ENCODE measurements at regions not wholly inside any gene's neighbourhood (a gene's known extent, or its start where the extent isn't known, plus 50 kb on each side); places are given as distances from the start of the nearest gene placed in this dataset.

DNA sequence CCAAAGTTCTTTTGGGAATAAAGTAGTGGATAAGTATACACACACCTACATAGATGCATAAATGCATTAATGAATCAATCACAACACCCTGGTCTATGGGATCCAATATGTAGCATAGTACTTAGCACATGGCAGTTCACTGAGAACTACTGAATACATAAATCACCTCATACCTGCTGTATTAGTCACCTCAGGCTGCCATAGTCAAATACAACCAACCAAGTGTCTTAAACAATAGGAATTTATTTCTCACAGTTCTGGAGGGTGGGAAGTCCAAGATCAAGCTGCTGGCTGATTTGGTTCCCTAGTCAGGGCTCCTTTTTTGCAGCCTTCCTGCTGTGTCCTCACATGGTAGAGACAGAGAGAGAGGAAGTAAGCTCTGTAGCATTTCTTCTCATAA, 228.2 kb downstream of the NHLRC3 start:
- TF ChIP-seq CTCF (conservative IDR thresholded peaks at IDR 0.05; ENCODE audit: low read length) (no peak), EZH2phosphoT487 (IDR thresholded peaks at IDR 0.05; ENCODE audit: borderline replicate concordance) (no peak)
- Histone ChIP-seq H3K4me2 (ENCODE audit: low read depth, low read length, poor library complexity, severe bottlenecking) (no peak overlapping the region), H3K27me3 (ENCODE audit: insufficient read depth, low read length, poor library complexity, severe bottlenecking) (no peaks in the 10 kb centered on the region), H3K4me3 (ENCODE audit: low read length, poor library complexity, severe bottlenecking) (no peak overlapping the region), H3K9me2 (replicated peaks; ENCODE audit: low read depth, low read length) (no peaks in the 10 kb centered on the region), H3K4me1 (ENCODE audit: insufficient read depth, low read length, poor library complexity, severe bottlenecking) (no peaks in the 10 kb centered on the region), H4K20me1 (ENCODE audit: insufficient read depth, low read length, poor library complexity, severe bottlenecking) (no peaks in the 10 kb centered on the region), H3K79me2 (ENCODE audit: insufficient read depth, low read length) (no peaks in the 10 kb centered on the region), H3K9ac (ENCODE audit: low read depth, low read length, poor library complexity, severe bottlenecking) (no peak overlapping the region), H3K36me3 (ENCODE audit: insufficient read depth, low read length) (no peaks in the 10 kb centered on the region), H3K9me3 (ENCODE audit: insufficient read depth, low read depth, low read length) (no peaks in the 10 kb centered on the region), H2AFZ (ENCODE audit: low read length) (no peak overlapping the region), H3F3A (ENCODE audit: low read depth) (no peaks in the 10 kb centered on the region)

- H3K9me2 ChIP-seq (replicated peaks; ENCODE audit: low read depth, low read length): no peaks in the 10 kb centered on the region
- no peaks in the 10 kb centered on the region for H3K36me3 ChIP-seq (ENCODE audit: insufficient read depth, low read length)
- TF ChIP-seq CTCF (conservative IDR thresholded peaks at IDR 0.05; ENCODE audit: low read length): no peak
- no peaks in the 10 kb centered on the region for H3F3A ChIP-seq (ENCODE audit: low read depth)
- H3K4me2 ChIP-seq (ENCODE audit: low read depth, low read length, poor library complexity, severe bottlenecking): no peak overlapping the region
- H3K9me3 ChIP-seq (ENCODE audit: insufficient read depth, low read depth, low read length): no peaks in the 10 kb centered on the region
- H3K27me3 ChIP-seq (ENCODE audit: insufficient read depth, low read length, poor library complexity, severe bottlenecking): no peaks in the 10 kb centered on the region
- H3K4me1 ChIP-seq (ENCODE audit: insufficient read depth, low read length, poor library complexity, severe bottlenecking): no peaks in the 10 kb centered on the region
- H4K20me1 ChIP-seq (ENCODE audit: insufficient read depth, low read length, poor library complexity, severe bottlenecking): no peaks in the 10 kb centered on the region
- no peak overlapping the region for H2AFZ ChIP-seq (ENCODE audit: low read length)
- no peaks in the 10 kb centered on the region for H3K79me2 ChIP-seq (ENCODE audit: insufficient read depth, low read length)
- no peak overlapping the region for H3K4me3 ChIP-seq (ENCODE audit: low read length, poor library complexity, severe bottlenecking)
- H3K9ac ChIP-seq (ENCODE audit: low read depth, low read length, poor library complexity, severe bottlenecking): no peak overlapping the region
Measured at GRCh38 chr13:39268398-39268797, 230.1 kb downstream of the NHLRC3 start.

- H3F3A ChIP-seq (ENCODE audit: low read depth): no peaks in the 10 kb centered on the region
- H3K27me3 ChIP-seq (ENCODE audit: insufficient read depth, low read length, poor library complexity, severe bottlenecking): no peaks in the 10 kb centered on the region
- no peaks in the 10 kb centered on the region for H3K36me3 ChIP-seq (ENCODE audit: insufficient read depth, low read length)
- TF ChIP-seq CTCF (conservative IDR thresholded peaks at IDR 0.05; ENCODE audit: low read length): no peak
- TF ChIP-seq EZH2phosphoT487 (IDR thresholded peaks at IDR 0.05; ENCODE audit: borderline replicate concordance): no peak
- no peaks in the 10 kb centered on the region for H3K9me3 ChIP-seq (ENCODE audit: insufficient read depth, low read depth, low read length)
- H3K9ac ChIP-seq (ENCODE audit: low read depth, low read length, poor library complexity, severe bottlenecking): no peak overlapping the region
- H4K20me1 ChIP-seq (ENCODE audit: insufficient read depth, low read length, poor library complexity, severe bottlenecking): no peaks in the 10 kb centered on the region
- H3K4me2 ChIP-seq (ENCODE audit: low read depth, low read length, poor library complexity, severe bottlenecking): no peak overlapping the region
- H3K4me3 ChIP-seq (ENCODE audit: low read length, poor library complexity, severe bottlenecking): no peak overlapping the region
- H2AFZ ChIP-seq (ENCODE audit: low read length): no peak overlapping the region
- no peaks in the 10 kb centered on the region for H3K4me1 ChIP-seq (ENCODE audit: insufficient read depth, low read length, poor library complexity, severe bottlenecking)
- no peaks in the 10 kb centered on the region for H3K79me2 ChIP-seq (ENCODE audit: insufficient read depth, low read length)
- H3K9me2 ChIP-seq (replicated peaks; ENCODE audit: low read depth, low read length): no peaks in the 10 kb centered on the region
Measured at GRCh38 chr13:39269004-39269403, 230.7 kb downstream of the NHLRC3 start.

Data from Loucy (cell line).